Suprapubic skin (tissue), 3 donors: ENCODE measurements at regions not wholly inside any gene's neighbourhood (a gene's known extent, or its start where the extent isn't known, plus 50 kb on each side); places are given as distances from the start of the nearest gene placed in this dataset.

Source experiments
- CTCF ChIP-seq, 2 donors: fragments of 200-600 bp in 1 of 2; fragments of 450-650 bp in 1 of 2; sonication (generic) in 1 of 2; IDR thresholded peaks; one replicate each; pipeline ENCODE4 v1.5.1; 2016 to 2019; ENCODE audit warnings: antibody characterized with exemption in 2 of 2, mild to moderate bottlenecking in 1 of 2, moderate library complexity in 1 of 2
- POLR2A ChIP-seq, 2 donors: fragments of 450-650 bp; IDR thresholded peaks; one replicate each; pipeline ENCODE4 v1.6.1; 2017; ENCODE audit warnings: antibody characterized with exemption in 2 of 2, mild to moderate bottlenecking in 2 of 2, moderate library complexity in 2 of 2

GRCh38 chr6:3664625-3665041, 86.9 kb downstream of the PXDC1 start:
- TF ChIP-seq CTCF (IDR thresholded peaks at IDR 0.05), result no peak
- no peak for TF ChIP-seq POLR2A (IDR thresholded peaks at IDR 0.05)
